A549 (cell line): ENCODE measurements at regions not wholly inside any gene's neighbourhood (a gene's known extent, or its start where the extent isn't known, plus 50 kb on each side); places are given as distances from the start of the nearest gene placed in this dataset.

Experiments
- BHLHE40 ChIP-seq: IDR thresholded peaks from 2 replicates; pipeline ENCODE4 v1.6.1; 2012; ENCODE audit warnings: low read depth, low read length, inconsistent platforms
- CEBPB ChIP-seq, 2 experiments: fragments of >200 bp in 1 of 2; sonication (Bioruptor Twin) in 1 of 2; formaldehyde crosslinking in 1 of 2; IDR thresholded peaks; 2 replicates each; pipeline ENCODE4 v1.6.1; 2012 to 2016
- CHD4 ChIP-seq: fragments of 200-600 bp; sonication (generic); IDR thresholded peaks from 2 replicates; pipeline ENCODE4 v1.6.1; 2016; ENCODE audit warnings: antibody characterized with exemption, mild to moderate bottlenecking, borderline replicate concordance
- CTCF ChIP-seq: fragments of >200 bp; sonication (Bioruptor Twin); formaldehyde crosslinking; IDR thresholded peaks from 3 replicates; pipeline ENCODE4 v1.5.1; 2016
- JUN ChIP-seq, 2 experiments: fragments of >200 bp; sonication (Bioruptor Twin); formaldehyde crosslinking; IDR thresholded peaks; 2 replicates in 1 of 2; 3 replicates in 1 of 2; pipeline ENCODE4 v1.6.1; 2016 to 2017
- POLR2A ChIP-seq: IDR thresholded peaks from 2 replicates; pipeline ENCODE4 v1.6.1; 2012; ENCODE audit warnings: mild to moderate bottlenecking, low read length

- TF ChIP-seq BHLHE40 (no peak), CTCF (no peak), POLR2A (no peak), CHD4 (no peak), CEBPB (IDR thresholded peaks at IDR 0.05) (no peak), JUN (IDR thresholded peaks at IDR 0.05) (no peak)
Observed at GRCh38 chr2:6562771-6563170, 302.9 kb downstream of the CMPK2 start.
